Esophagus mucosa (tissue), 1 donor: ENCODE measurements at regions not wholly inside any gene's neighbourhood (a gene's known extent, or its start where the extent isn't known, plus 50 kb on each side); places are given as distances from the start of the nearest gene placed in this dataset.
A peak's percentile ranks its signal among the peaks of the same experiment; 100 is the strongest.

ENCODE experiments used
- ATAC-seq: fragments of 200-7000 bp; cut with Tn5 transposase; one replicate; pipeline ENCODE4 v1.9.1; 2020
- donor health status: DM: yes; HTN: yes; CAD: no.

- no peak for ATAC-seq
Measured at GRCh38 chr11:127255209-127255608, 254.6 kb upstream of the KIRREL3 start.

DNA sequence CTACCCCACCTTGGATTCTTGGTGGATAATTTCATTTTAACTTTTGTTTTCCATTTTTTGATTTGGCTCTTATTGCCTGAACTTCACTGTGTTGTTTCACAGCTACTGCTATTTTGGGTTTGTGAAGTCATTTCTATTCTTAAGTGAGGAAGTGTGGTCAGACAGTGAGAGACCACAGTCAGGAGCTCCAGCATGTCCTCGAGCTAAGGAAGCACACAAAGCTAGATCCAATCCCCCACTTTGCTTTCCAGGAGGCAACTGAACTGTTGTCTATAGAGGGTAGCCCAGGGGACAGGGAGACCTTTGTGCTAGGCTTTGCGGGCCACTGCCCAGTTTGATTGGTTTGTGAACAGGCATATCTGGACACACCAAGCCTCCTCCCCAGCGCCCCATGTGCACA is 251.8 kb upstream of the KIRREL3 start:
- ATAC-seq: no peak

DNA sequence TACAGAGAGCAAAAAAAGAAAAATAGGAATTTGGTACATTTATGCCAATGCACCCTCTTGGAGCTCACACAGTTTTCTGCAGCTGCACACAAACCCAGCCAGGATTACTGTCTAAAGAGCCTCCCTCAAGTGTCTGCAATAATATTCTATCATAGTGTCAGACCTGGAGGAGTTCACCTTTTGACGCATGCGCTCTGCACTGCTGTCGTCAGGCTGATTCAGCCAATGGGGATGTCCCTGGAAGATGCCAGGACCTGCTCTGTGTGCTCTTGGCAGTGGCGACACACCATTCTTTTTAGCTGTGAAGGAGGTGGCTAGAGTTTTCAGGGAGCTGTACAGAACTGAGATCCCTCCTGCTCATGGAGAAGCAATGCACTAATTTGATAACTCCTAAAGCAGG is 249.0 kb upstream of the KIRREL3 start:
- peak; percentile 41 for ATAC-seq

DNA sequence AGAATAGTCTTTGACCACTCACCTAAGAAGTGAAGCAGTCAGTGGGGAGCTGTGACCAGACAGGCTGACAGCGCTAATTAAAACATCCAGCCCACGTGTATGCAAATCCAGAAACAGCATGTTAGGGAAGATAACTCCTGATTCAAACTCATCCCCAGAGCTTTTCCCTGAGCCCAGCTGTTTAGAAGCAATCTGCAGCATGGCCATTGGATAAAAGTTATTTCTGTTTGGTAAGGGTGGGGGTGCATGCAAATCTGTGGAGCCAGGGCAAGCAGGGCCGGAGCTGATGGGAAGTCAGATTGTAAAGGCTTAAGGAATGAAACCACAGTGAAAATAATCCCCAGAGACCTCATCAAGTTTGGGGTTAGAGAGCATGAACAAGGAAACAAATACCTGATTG is 247.9 kb upstream of the KIRREL3 start:
- no peak for ATAC-seq

DNA sequence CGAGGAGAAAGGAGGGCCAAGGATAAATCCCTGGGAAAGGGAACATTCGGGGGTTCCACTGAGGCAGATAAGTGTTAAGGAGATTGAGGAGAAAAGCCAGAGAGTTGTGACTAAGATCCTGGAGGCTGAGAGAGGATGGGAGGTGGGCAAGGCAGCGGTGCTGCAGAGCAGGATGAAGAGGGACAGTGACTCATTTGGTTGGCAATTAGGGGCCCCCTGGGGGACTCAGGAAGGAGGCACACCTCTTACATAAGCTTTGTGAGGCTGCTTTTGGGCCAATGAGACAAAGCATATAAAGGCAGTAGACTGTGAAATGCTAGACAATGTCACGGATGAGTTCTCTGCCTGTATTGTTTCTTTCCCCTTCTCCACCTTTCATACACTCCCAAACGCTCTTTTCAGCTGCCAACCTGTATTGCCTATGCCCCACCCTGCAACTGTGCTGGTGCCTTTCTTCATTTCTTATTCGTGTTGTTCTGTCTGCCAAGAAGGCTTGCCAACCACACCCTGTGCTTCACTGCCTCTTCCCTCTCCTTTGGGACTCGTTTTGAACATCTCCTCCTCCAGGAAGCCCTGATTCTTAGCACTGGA is 246.8 kb upstream of the KIRREL3 start:
- ATAC-seq: peak; percentile 89

DNA sequence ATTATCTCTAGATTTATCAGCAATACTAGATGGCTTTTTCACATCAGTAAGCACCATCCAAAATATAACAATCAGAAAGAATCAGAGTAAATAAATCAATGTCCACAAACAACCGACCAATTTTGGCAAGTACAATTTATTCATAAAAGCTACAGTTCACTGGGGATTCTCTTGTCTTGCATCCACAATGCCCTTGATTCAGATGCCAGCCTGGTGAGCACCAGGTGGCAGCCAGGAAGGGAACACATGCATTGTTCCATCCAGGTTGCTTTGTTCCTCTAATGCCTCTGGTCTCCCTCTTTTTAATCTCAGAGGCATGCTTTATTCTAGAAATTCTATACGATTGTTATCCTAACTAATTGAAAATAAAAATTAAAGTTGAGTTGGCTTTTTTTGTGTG is 242.1 kb upstream of the KIRREL3 start:
- ATAC-seq: no peak

DNA sequence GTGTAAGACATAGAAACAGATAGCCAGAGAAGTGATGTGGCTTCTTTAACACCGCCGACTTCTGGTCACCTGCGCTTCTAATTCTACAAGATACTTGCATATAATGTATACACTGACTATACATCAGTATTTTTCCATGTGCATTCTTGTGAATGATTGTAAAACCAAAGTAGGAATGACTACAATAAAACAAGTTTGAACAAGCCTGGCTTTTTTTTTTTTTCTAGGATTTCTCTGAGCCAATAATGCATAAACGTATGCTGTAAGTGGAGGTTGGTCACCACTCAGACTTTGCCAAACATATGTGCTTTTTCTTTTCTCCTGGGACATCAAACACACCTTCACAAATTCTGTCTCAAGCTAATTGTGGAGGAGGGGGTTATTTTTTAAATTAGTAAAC is 237.8 kb upstream of the KIRREL3 start:
- peak; percentile 46 for ATAC-seq

GRCh38 chr11:127236776-127237175 is 236.2 kb upstream of the KIRREL3 start:
- no peak for ATAC-seq

- ATAC-seq: no peak
Measured at GRCh38 chr11:127233998-127234397, 233.4 kb upstream of the KIRREL3 start.

GRCh38 chr11:127230392-127230791 is 229.8 kb upstream of the KIRREL3 start:
- ATAC-seq: no peak

- ATAC-seq: no peak
Measured at GRCh38 chr11:127226949-127227348, 226.4 kb upstream of the KIRREL3 start.

DNA sequence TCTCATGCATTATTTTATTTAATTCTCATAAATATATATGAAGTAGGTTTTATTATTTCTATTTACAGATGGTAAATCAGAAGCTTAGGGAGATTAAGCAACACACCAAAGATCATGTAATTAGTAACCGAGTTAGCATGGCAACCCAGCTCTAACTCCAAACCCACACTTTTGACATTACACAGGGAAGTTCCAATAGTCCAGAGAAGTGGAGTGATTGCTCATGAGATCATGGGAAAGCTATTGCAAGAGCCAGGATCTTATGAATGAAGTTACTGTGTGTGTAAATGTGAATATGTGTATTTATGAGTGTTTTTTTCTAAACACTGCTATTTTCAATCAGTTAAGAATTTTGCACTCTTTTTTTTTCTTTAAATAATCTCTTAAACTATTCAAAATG is 225.8 kb upstream of the KIRREL3 start:
- ATAC-seq: no peak

DNA sequence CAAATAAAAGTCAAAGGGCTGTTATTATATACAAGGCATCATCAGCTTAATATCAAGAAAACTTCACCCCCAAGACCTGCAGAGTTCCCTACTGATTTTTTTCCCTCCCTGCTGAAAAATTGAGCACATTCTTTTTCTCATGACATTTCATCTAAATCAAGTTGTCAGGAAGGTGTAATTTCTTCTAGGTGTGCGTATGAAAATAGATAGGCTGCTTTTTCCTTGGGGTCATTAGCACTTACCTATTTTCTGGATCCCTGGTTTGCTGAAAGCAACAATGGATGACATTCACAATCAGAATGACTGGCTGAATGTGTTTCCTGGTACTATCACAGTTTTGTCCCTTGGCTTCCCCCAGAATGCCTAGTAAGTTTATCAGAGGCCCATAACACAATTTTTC is 225.0 kb upstream of the KIRREL3 start:
- no peak for ATAC-seq

DNA sequence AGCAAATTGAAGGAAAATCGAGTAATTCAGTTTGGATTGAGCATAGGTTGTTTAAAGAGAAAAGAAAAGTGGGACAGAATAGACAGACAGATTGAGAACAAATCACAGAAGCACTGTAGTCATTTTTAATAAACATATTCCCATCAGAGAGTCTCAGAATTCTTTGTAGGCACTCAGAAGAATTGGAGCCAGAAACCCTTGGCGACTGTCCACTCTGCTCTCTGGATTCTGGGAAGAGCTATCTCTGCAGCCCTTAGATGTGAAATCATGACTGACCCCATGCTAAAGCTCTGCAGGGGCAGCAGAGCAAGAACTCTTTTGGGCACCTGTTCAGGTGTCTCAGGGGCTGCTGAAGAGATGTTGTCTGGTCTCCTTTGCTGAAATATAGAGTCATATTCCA is 223.7 kb upstream of the KIRREL3 start:
- no peak for ATAC-seq

GRCh38 chr11:127223633-127224032 is 223.1 kb upstream of the KIRREL3 start:
- no peak for ATAC-seq

GRCh38 chr11:127223026-127223425 is 222.5 kb upstream of the KIRREL3 start:
- ATAC-seq: no peak

GRCh38 chr11:127219704-127220103 is 219.1 kb upstream of the KIRREL3 start:
- ATAC-seq: no peak

DNA sequence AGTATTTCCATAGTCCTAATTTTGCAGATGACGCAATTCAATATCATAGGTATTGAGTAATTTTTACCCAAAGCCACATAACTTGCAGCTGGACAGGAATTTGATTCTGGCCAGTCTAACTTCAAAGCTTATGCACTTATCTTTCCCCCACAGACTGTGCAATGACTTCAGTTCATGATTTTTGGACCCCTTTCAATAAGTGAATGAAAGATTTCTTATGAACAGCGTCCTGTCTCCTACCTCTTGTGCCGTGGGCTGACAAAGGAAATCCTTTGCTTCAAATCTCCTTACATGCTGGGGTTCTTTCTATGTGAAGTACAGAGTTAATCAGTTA is 217.7 kb upstream of the KIRREL3 start:
- ATAC-seq: no peak

GRCh38 chr11:127217452-127218274 is 217.1 kb upstream of the KIRREL3 start:
- no peak for ATAC-seq

DNA sequence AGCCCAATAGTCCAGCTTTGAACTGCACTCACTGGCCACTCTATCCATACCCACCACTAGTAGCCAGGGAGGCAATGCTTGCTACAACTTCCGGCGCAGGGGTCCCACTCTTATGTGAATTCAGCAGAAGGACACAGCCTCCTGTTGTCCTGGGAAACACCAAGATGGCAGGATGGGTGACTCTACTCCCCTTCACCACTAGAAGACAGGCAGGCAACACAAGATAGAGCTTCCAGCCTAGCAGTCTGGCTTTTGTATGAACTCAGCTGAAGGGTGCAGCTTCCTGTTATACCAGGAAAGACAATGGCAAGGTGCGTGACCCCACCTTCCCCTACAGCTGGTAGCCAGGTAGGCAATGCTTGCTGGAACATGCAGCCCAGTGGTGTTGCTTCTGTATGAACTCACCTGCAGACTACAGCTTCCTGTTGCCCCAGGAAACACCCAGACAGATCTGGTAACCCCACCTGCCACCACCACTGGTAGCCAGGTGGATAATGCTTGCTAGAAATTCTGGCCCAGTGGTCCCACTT is 205.2 kb upstream of the KIRREL3 start:
- ATAC-seq: peak; percentile 100

DNA sequence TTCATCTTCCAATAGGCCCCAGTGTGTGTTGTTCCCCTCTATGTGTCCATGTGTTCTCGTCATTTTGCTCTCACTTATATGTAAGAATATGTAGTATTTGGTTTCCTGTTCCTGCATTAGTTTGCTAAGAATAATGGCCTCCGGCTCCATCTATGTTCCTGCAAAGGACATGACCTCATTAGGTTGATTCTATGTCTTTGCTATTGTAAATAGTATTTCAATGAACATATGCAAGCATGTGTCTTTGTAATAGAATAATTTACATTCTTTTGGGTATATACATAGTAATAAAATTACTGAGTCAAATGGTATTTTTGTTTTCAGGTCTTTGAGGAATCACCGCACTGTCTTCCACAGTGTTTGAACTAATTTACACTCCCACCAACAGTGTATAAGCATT is 202.9 kb upstream of the KIRREL3 start:
- ATAC-seq: no peak

- no peak for ATAC-seq
Measured at GRCh38 chr11:127202105-127202504, 201.5 kb upstream of the KIRREL3 start.

DNA sequence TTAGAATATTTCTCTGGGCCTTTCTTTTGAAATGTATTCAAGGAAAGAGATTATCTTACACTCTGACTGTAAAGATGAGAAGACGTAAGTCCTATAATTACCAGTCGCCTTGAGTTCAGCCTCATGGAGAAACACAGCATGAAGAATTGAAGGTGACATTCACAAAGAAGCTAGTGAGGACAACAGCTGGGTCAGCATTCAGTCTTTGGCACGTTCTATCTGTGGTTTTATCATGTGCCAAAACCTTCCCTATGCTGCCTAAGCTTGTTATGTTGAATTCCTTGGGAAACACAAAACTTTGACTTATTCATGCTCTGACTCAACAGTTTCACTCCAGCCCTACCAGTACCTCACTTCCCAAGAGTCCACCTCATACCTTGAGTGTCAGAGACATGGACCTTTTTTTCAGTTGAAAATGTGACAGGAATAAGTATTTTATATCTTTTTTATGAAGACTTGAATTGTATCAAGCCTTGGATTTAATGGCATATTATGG is 198.8 kb upstream of the KIRREL3 start:
- peak; percentile 47 for ATAC-seq

DNA sequence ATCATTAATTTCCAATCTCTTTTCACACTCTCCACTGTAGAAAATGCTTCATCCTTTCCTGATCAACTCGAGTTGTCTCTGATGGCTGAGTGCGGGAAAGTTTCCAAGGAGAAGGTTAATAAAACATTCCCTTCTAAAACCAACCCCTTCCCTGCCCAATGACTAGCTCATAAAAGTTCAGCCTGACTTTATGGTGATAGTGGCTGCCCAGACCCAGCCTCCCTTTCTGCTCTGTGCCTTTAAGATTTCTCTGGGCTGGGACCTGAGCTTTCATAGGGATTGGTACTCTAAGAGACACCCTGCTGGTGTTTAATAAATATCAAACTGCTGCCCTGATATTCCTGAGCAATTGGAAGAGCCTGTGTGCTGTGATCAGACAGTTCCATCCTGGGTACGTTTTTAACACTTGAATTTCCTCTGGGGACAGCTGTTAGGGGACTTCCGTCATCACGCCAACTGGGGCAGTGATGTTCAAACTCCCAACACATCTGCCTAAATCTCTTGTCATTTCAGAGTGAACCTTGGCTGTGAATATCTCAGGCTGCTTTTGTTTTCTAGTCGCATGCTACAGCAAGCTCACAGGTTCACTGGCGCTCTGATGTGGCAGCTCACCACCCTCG is 195.0 kb upstream of the KIRREL3 start:
- no peak for ATAC-seq
